ENCODE measurements at regions not wholly inside any gene's neighbourhood (a gene's known extent, or its start where the extent isn't known, plus 50 kb on each side); places are given as distances from the start of the nearest gene placed in this dataset.
"Not testable (repeated sequence)": the region's sequence is repeated elsewhere in the genome, so short reads cannot be mapped to it uniquely, and the experiment has no call there.

- no peak for DNase-seq (ENCODE audit: insufficient read length, low spot score, missing footprints)
- no peak overlapping the region for H3K27ac ChIP-seq (ENCODE audit: low read depth, low read length)
- H3K36me3 ChIP-seq (ENCODE audit: insufficient read depth, low read length), result no peaks in the 10 kb centered on the region
- no peaks in the 10 kb centered on the region for H3K4me1 ChIP-seq (ENCODE audit: insufficient read depth, low read length)
- H3K27me3 ChIP-seq (ENCODE audit: insufficient read depth, low read length), result no peaks in the 10 kb centered on the region
- TF ChIP-seq CTCF (IDR thresholded peaks at IDR 0.05; ENCODE audit: extremely low read depth, low read depth, low read length), result no peak
- H3K9me3 ChIP-seq (ENCODE audit: low read depth, low read length), result no peaks in the 10 kb centered on the region
- H3K4me2 ChIP-seq (ENCODE audit: insufficient read depth, low read length), result no peak overlapping the region
- no peaks in the 10 kb centered on the region for H3K79me2 ChIP-seq (ENCODE audit: insufficient read depth, low read length)
- no peak overlapping the region for H3K4me3 ChIP-seq (ENCODE audit: insufficient read depth, low read length)
- H4K20me1 ChIP-seq (ENCODE audit: insufficient read depth, low read length), result no peaks in the 10 kb centered on the region
- H2AFZ ChIP-seq (ENCODE audit: low read length), result no peak overlapping the region
Observed at GRCh38 chr15:99818872-99819271, 85.6 kb upstream of the LYSMD4 start.

GRCh38 chr15:99816862-99817261 is 83.6 kb upstream of the LYSMD4 start:
- H4K20me1 ChIP-seq (ENCODE audit: insufficient read depth, low read length); DNase-seq (ENCODE audit: insufficient read length, low spot score, missing footprints); H3K4me3 ChIP-seq (ENCODE audit: insufficient read depth, low read length); H3K27ac ChIP-seq (ENCODE audit: low read depth, low read length); H2AFZ ChIP-seq (ENCODE audit: low read length); H3K4me1 ChIP-seq (ENCODE audit: insufficient read depth, low read length); H3K27me3 ChIP-seq (ENCODE audit: insufficient read depth, low read length); H3K79me2 ChIP-seq (ENCODE audit: insufficient read depth, low read length); H3K4me2 ChIP-seq (ENCODE audit: insufficient read depth, low read length); H3K9me3 ChIP-seq (ENCODE audit: low read depth, low read length); H3K36me3 ChIP-seq (ENCODE audit: insufficient read depth, low read length): not testable (repeated sequence)

DNA sequence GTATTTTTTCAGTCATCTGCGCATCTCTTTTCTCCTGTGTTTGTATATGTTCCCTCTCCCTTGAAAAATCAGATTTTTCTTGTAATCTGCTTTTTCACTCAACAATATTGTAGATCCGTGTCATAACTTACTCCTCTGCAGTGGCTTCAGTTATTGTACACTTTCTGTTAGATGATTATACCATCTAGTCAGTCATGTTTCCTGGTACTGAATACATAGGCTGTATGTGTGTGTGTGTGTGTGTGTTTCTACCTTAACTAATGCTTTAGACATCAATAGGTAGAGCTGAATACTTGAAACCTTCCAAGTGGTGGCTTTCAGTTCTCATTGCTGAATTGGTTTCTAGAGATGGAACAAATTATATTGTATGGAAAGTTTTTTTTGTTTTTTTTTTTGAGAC is 77.4 kb upstream of the LYSMD4 start:
- not testable (repeated sequence) for H3K4me1 ChIP-seq (ENCODE audit: insufficient read depth, low read length); H3K9me3 ChIP-seq (ENCODE audit: low read depth, low read length); H3K36me3 ChIP-seq (ENCODE audit: insufficient read depth, low read length); H3K27me3 ChIP-seq (ENCODE audit: insufficient read depth, low read length); DNase-seq (ENCODE audit: insufficient read length, low spot score, missing footprints); H3K27ac ChIP-seq (ENCODE audit: low read depth, low read length); H2AFZ ChIP-seq (ENCODE audit: low read length); H4K20me1 ChIP-seq (ENCODE audit: insufficient read depth, low read length); H3K4me3 ChIP-seq (ENCODE audit: insufficient read depth, low read length); H3K4me2 ChIP-seq (ENCODE audit: insufficient read depth, low read length); H3K79me2 ChIP-seq (ENCODE audit: insufficient read depth, low read length)

GRCh38 chr15:99799854-99800250 is 66.6 kb upstream of the LYSMD4 start:
- not testable (repeated sequence) for H3K79me2 ChIP-seq (ENCODE audit: insufficient read depth, low read length)

DNA sequence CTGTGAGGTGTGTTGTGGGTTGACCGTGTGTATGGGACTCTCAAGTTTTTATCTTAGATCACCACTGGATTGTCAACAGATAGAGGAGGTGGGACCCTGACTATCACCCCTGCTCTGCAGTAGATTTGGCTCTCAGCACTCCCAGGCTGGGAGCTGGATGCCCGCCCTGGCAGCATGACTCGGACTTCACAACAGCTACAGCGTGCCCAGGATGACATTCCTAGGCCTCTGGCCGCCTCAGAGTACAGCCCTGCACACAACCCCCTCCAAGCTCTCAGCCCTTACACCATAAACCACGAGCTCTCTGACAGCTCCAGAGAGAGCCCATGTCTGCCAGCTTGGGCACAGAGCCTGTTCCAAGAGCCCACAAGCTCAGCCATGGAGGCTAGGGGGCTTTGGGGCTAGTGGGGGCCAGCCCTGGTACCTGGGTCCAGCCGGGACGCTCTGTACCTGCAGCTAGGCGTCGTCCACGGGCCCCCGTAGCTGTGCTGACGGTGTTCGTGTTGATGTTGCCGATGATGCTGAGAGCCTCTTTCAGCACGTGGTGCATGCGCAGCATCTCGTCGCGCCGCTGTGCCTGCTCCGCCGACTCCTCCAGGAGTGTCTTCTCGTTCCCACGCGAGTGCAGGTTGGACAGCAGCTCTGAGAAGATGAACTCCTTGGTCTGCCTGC is 66.1 kb upstream of the LYSMD4 start:
- not testable (repeated sequence) for H3K4me2 ChIP-seq (ENCODE audit: insufficient read depth, low read length); H3K36me3 ChIP-seq (ENCODE audit: insufficient read depth, low read length); H3K9me3 ChIP-seq (ENCODE audit: low read depth, low read length); H3K27me3 ChIP-seq (ENCODE audit: insufficient read depth, low read length); H3K79me2 ChIP-seq (ENCODE audit: insufficient read depth, low read length); H4K20me1 ChIP-seq (ENCODE audit: insufficient read depth, low read length); H3K4me3 ChIP-seq (ENCODE audit: insufficient read depth, low read length); H3K27ac ChIP-seq (ENCODE audit: low read depth, low read length); H2AFZ ChIP-seq (ENCODE audit: low read length); DNase-seq (ENCODE audit: insufficient read length, low spot score, missing footprints); H3K4me1 ChIP-seq (ENCODE audit: insufficient read depth, low read length)

More at GRCh38 chr15:99799854-99800250, 66.6 kb upstream of the LYSMD4 start:
- not testable (repeated sequence) for H3K9me3 ChIP-seq (ENCODE audit: low read depth, low read length); DNase-seq (ENCODE audit: insufficient read length, low spot score, missing footprints); H3K4me1 ChIP-seq (ENCODE audit: insufficient read depth, low read length); H3K4me3 ChIP-seq (ENCODE audit: insufficient read depth, low read length); H3K4me2 ChIP-seq (ENCODE audit: insufficient read depth, low read length); H3K36me3 ChIP-seq (ENCODE audit: insufficient read depth, low read length); H3K27me3 ChIP-seq (ENCODE audit: insufficient read depth, low read length); H2AFZ ChIP-seq (ENCODE audit: low read length); H3K27ac ChIP-seq (ENCODE audit: low read depth, low read length); H4K20me1 ChIP-seq (ENCODE audit: insufficient read depth, low read length)

All from osteoblast (primary cell).